ENCODE measurements at regions not wholly inside any gene's neighbourhood (a gene's known extent, or its start where the extent isn't known, plus 50 kb on each side); places are given as distances from the start of the nearest gene placed in this dataset.
A peak's percentile ranks its signal among the peaks of the same experiment; 100 is the strongest.
"Not testable (repeated sequence)": the region's sequence is repeated elsewhere in the genome, so short reads cannot be mapped to it uniquely, and the experiment has no call there.

- H3K27ac Mint-ChIP-seq = peak overlapping the region in 1 of 9 donors; percentile 48
- H3K9me3 Mint-ChIP-seq = peaks cover 0 to 38% (median 3%) of the 10 kb centered on the region in 11 donors
- Histone ChIP-seq H3K27me3 (ENCODE audit: control insufficient read depth in 2 of 2, insufficient read depth in 2 of 2, low read length in 2 of 2) (no peaks in the 10 kb centered on the region), H3K9me3 (ENCODE audit: control insufficient read depth in 2 of 3, low read length in 3 of 3) (no peaks in the 10 kb centered on the region), H3K4me3 (ENCODE audit: low read length) (no peak overlapping the region), H3K27ac (ENCODE audit: low read depth, low read length) (no peak overlapping the region), H3K4me1 (ENCODE audit: control insufficient read depth in 2 of 2, insufficient read depth in 2 of 2, low read length in 2 of 2) (no peaks in the 10 kb centered on the region), H3K36me3 (ENCODE audit: control insufficient read depth in 2 of 3, insufficient read depth in 3 of 3, low read length in 3 of 3) (no peaks in the 10 kb centered on the region)
- no peak for DNase-seq
- ChIA-PET POLR2A (no interaction called here), CTCF (no interaction called here)
- H3K27me3 Mint-ChIP-seq = no peaks in the 10 kb centered on the region
- H3K36me3 Mint-ChIP-seq = no peaks in the 10 kb centered on the region
- no peak overlapping the region for H3K4me3 Mint-ChIP-seq
- no peak for ATAC-seq
- no peaks in the 10 kb centered on the region for H3K4me1 Mint-ChIP-seq
- intact Hi-C loops (cut with micrococcal nuclease) = no loop called here
These were observed 1057.2 kb upstream of the CDH10 start for GRCh38 chr5:25701936-25702335.

GRCh38 chr5:25694801-25695200 lies 1050.0 kb upstream of the CDH10 start:
- Histone ChIP-seq H3K27ac (ENCODE audit: low read depth, low read length) (no peak overlapping the region), H3K9me3 (ENCODE audit: control insufficient read depth in 2 of 3, low read length in 3 of 3) (no peaks in the 10 kb centered on the region), H3K4me3 (ENCODE audit: low read length) (no peak overlapping the region), H3K27me3 (ENCODE audit: control insufficient read depth in 2 of 2, insufficient read depth in 2 of 2, low read length in 2 of 2) (no peaks in the 10 kb centered on the region), H3K36me3 (ENCODE audit: control insufficient read depth in 2 of 3, insufficient read depth in 3 of 3, low read length in 3 of 3) (no peaks in the 10 kb centered on the region), H3K4me1 (ENCODE audit: control insufficient read depth in 2 of 2, insufficient read depth in 2 of 2, low read length in 2 of 2) (no peaks in the 10 kb centered on the region)
- ChIA-PET CTCF (no interaction called here), POLR2A (no interaction called here)
- Mint-ChIP-seq H3K27ac (no peak overlapping the region), H3K4me1 (no peaks in the 10 kb centered on the region), H3K9me3 (peaks cover 0 to 17% (median 2%) of the 10 kb centered on the region in 11 donors), H3K27me3 (no peaks in the 10 kb centered on the region), H3K4me3 (no peak overlapping the region), H3K36me3 (no peaks in the 10 kb centered on the region)
- ATAC-seq (no peak), DNase-seq (no peak)
- intact Hi-C loops (cut with micrococcal nuclease) = no loop called here

- Mint-ChIP-seq H3K4me1 (no peaks in the 10 kb centered on the region), H3K9me3 (peaks cover 0 to 14% (median 2%) of the 10 kb centered on the region in 11 donors), H3K27me3 (no peaks in the 10 kb centered on the region), H3K36me3 (no peaks in the 10 kb centered on the region), H3K27ac (no peak overlapping the region), H3K4me3 (no peak overlapping the region)
- Histone ChIP-seq H3K36me3 (ENCODE audit: control insufficient read depth in 2 of 3, insufficient read depth in 3 of 3, low read length in 3 of 3) (no peaks in the 10 kb centered on the region), H3K27ac (ENCODE audit: low read depth, low read length) (no peak overlapping the region), H3K4me3 (ENCODE audit: low read length) (no peak overlapping the region), H3K4me1 (ENCODE audit: control insufficient read depth in 2 of 2, insufficient read depth in 2 of 2, low read length in 2 of 2) (no peaks in the 10 kb centered on the region), H3K27me3 (ENCODE audit: control insufficient read depth in 2 of 2, insufficient read depth in 2 of 2, low read length in 2 of 2) (no peaks in the 10 kb centered on the region), H3K9me3 (ENCODE audit: control insufficient read depth in 2 of 3, low read length in 3 of 3) (no peaks in the 10 kb centered on the region)
- intact Hi-C loops (cut with micrococcal nuclease) = no loop called here
- CTCF ChIA-PET = no interaction called here
- POLR2A ChIA-PET = no interaction called here
- ATAC-seq (no peak), DNase-seq (no peak)
These were observed 1043.4 kb upstream of the CDH10 start for GRCh38 chr5:25688156-25688555.

GRCh38 chr5:25669645-25670401 lies 1025.0 kb upstream of the CDH10 start:
- no peak overlapping the region for H3K27ac Mint-ChIP-seq
- Histone ChIP-seq H3K9me3 (ENCODE audit: control insufficient read depth in 2 of 3, low read length in 3 of 3) (peaks cover 0 to 6% (median 0%) of the 10 kb centered on the region in 3 experiments), H3K4me1 (ENCODE audit: control insufficient read depth in 2 of 2, insufficient read depth in 2 of 2, low read length in 2 of 2) (no peaks in the 10 kb centered on the region), H3K27me3 (ENCODE audit: control insufficient read depth in 2 of 2, insufficient read depth in 2 of 2, low read length in 2 of 2) (no peaks in the 10 kb centered on the region), H3K27ac (ENCODE audit: low read depth, low read length) (no peak overlapping the region), H3K4me3 (ENCODE audit: low read length) (no peak overlapping the region), H3K36me3 (ENCODE audit: control insufficient read depth in 2 of 3, insufficient read depth in 3 of 3, low read length in 3 of 3) (no peaks in the 10 kb centered on the region)
- no peak overlapping the region for H3K4me3 Mint-ChIP-seq
- CTCF ChIA-PET = no interaction called here
- H3K36me3 Mint-ChIP-seq = no peaks in the 10 kb centered on the region
- peaks cover 2 to 36% (median 6%) of the 10 kb centered on the region in 11 donors for H3K9me3 Mint-ChIP-seq
- POLR2A ChIA-PET = no interaction called here
- H3K27me3 Mint-ChIP-seq = no peaks in the 10 kb centered on the region
- intact Hi-C loops (cut with micrococcal nuclease) = no loop called here
- no peak for DNase-seq
- ATAC-seq = no peak
- no peaks in the 10 kb centered on the region for H3K4me1 Mint-ChIP-seq

GRCh38 chr5:25662610-25663009 lies 1017.8 kb upstream of the CDH10 start:
- ATAC-seq (no peak), DNase-seq (no peak)
- Histone ChIP-seq H3K27me3 (ENCODE audit: control insufficient read depth in 2 of 2, insufficient read depth in 2 of 2, low read length in 2 of 2) (no peaks in the 10 kb centered on the region), H3K27ac (ENCODE audit: low read depth, low read length) (no peak overlapping the region), H3K9me3 (ENCODE audit: control insufficient read depth in 2 of 3, low read length in 3 of 3) (peaks cover 0 to 11% (median 0%) of the 10 kb centered on the region in 3 experiments), H3K36me3 (ENCODE audit: control insufficient read depth in 2 of 3, insufficient read depth in 3 of 3, low read length in 3 of 3) (no peaks in the 10 kb centered on the region), H3K4me1 (ENCODE audit: control insufficient read depth in 2 of 2, insufficient read depth in 2 of 2, low read length in 2 of 2) (no peaks in the 10 kb centered on the region), H3K4me3 (ENCODE audit: low read length) (no peak overlapping the region)
- H3K4me3 Mint-ChIP-seq = no peak overlapping the region
- POLR2A ChIA-PET = no interaction called here
- intact Hi-C loops (cut with micrococcal nuclease) = no loop called here
- H3K27ac Mint-ChIP-seq = no peak overlapping the region
- peaks cover 0 to 3% (median 0%) of the 10 kb centered on the region in 5 donors for H3K36me3 Mint-ChIP-seq
- CTCF ChIA-PET = no interaction called here
- H3K4me1 Mint-ChIP-seq = no peaks in the 10 kb centered on the region
- no peaks in the 10 kb centered on the region for H3K27me3 Mint-ChIP-seq
- peaks cover 0 to 25% (median 10%) of the 10 kb centered on the region in 11 donors for H3K9me3 Mint-ChIP-seq

GRCh38 chr5:25650316-25650715 lies 1005.5 kb upstream of the CDH10 start:
- H3K4me1 Mint-ChIP-seq; H3K4me3 ChIP-seq (ENCODE audit: low read length); DNase-seq; H3K36me3 ChIP-seq (ENCODE audit: control insufficient read depth in 2 of 3, insufficient read depth in 3 of 3, low read length in 3 of 3); H3K4me3 Mint-ChIP-seq; POLR2A ChIA-PET; H3K27ac ChIP-seq (ENCODE audit: low read depth, low read length); H3K27me3 ChIP-seq (ENCODE audit: control insufficient read depth in 2 of 2, insufficient read depth in 2 of 2, low read length in 2 of 2); intact Hi-C loops (cut with micrococcal nuclease); H3K4me1 ChIP-seq (ENCODE audit: control insufficient read depth in 2 of 2, insufficient read depth in 2 of 2, low read length in 2 of 2); H3K27ac Mint-ChIP-seq; CTCF ChIA-PET; ATAC-seq; H3K9me3 ChIP-seq (ENCODE audit: control insufficient read depth in 2 of 3, low read length in 3 of 3); H3K27me3 Mint-ChIP-seq: not testable (repeated sequence)
- Mint-ChIP-seq H3K36me3 (peaks cover 0 to 12% (median 0%) of the 10 kb centered on the region in 5 donors), H3K9me3 (peaks cover 3 to 56% (median 30%) of the 10 kb centered on the region in 11 donors)

- no peak for ATAC-seq
- H3K36me3 Mint-ChIP-seq = peaks cover 0 to 9% (median 0%) of the 10 kb centered on the region in 5 donors
- H3K9me3 Mint-ChIP-seq = peaks cover 3 to 52% (median 29%) of the 10 kb centered on the region in 11 donors
- no peaks in the 10 kb centered on the region for H3K4me1 Mint-ChIP-seq
- H3K27ac Mint-ChIP-seq = no peak overlapping the region
- no peak overlapping the region for H3K27ac ChIP-seq (ENCODE audit: low read depth, low read length)
- no peaks in the 10 kb centered on the region for H3K27me3 ChIP-seq (ENCODE audit: control insufficient read depth in 2 of 2, insufficient read depth in 2 of 2, low read length in 2 of 2)
- no peaks in the 10 kb centered on the region for H3K36me3 ChIP-seq (ENCODE audit: control insufficient read depth in 2 of 3, insufficient read depth in 3 of 3, low read length in 3 of 3)
- ChIA-PET CTCF (no interaction called here), POLR2A (no interaction called here)
- no peak for DNase-seq
- no peaks in the 10 kb centered on the region for H3K4me1 ChIP-seq (ENCODE audit: control insufficient read depth in 2 of 2, insufficient read depth in 2 of 2, low read length in 2 of 2)
- no peak overlapping the region for H3K4me3 Mint-ChIP-seq
- peaks cover 0 to 5% (median 0%) of the 10 kb centered on the region in 3 experiments for H3K9me3 ChIP-seq (ENCODE audit: control insufficient read depth in 2 of 3, low read length in 3 of 3)
- no peak overlapping the region for H3K4me3 ChIP-seq (ENCODE audit: low read length)
- no peaks in the 10 kb centered on the region for H3K27me3 Mint-ChIP-seq
- intact Hi-C loops (cut with micrococcal nuclease) = no loop called here
These were observed 1005.0 kb upstream of the CDH10 start for GRCh38 chr5:25649628-25650265.

All from naive thymus-derived CD4-positive, alpha-beta T cell (primary cell).